ENCODE measurements at regions not wholly inside any gene's neighbourhood (a gene's known extent, or its start where the extent isn't known, plus 50 kb on each side); places are given as distances from the start of the nearest gene placed in this dataset.

GRCh38 chr5:129345213-129345924 lies 114.7 kb upstream of the ADAMTS19 start:
- ChIA-PET CTCF (interaction anchor here (0.5 kb wide), 1 partner anchor 79 kb away, joined by 5 read pairs; no protein-coding TSS in a partner anchor), POLR2A (ENCODE audit: unreplicated experiment) (no interaction called here)
- Histone ChIP-seq H3K79me2 (ENCODE audit: low read depth) (no peaks in the 10 kb centered on the region), H2AFZ (no peak overlapping the region), H4K20me1 (ENCODE audit: insufficient read depth) (no peaks in the 10 kb centered on the region), H3K27me3 (ENCODE audit: insufficient read depth, low read depth) (no peaks in the 10 kb centered on the region), H3K36me3 (ENCODE audit: low read depth) (no peaks in the 10 kb centered on the region), H3K9me3 (ENCODE audit: insufficient read depth, low read depth) (no peaks in the 10 kb centered on the region), H3K9me2 (ENCODE audit: insufficient read depth) (no peaks in the 10 kb centered on the region; the same call in 1 of the 2 replicates), H3F3A (ENCODE audit: insufficient read depth, low read depth) (no peaks in the 10 kb centered on the region), H3K4me1 (replicated peaks; ENCODE audit: insufficient read depth) (no peaks in the 10 kb centered on the region), H3K27ac (no peak overlapping the region), H3K4me3 (no peak overlapping the region), H3K4me2 (no peak overlapping the region)
- intact Hi-C loops (cut with micrococcal nuclease; ENCODE audit: unreplicated experiment), result no loop called here
- TF ChIP-seq CTCF (conservative IDR thresholded peaks at IDR 0.05), result no peak
- TF ChIP-seq EZH2 (IDR thresholded peaks at IDR 0.05; ENCODE audit: low read depth), result no peak
- BruUV-seq (replicated peaks), result no TSS peak
- DNase-seq, result no peak

GRCh38 chr5:129356846-129357245 lies 103.3 kb upstream of the ADAMTS19 start:
- Histone ChIP-seq H3K27ac (no peak overlapping the region), H4K20me1 (ENCODE audit: insufficient read depth) (no peaks in the 10 kb centered on the region), H3K27me3 (ENCODE audit: insufficient read depth, low read depth) (no peaks in the 10 kb centered on the region), H2AFZ (no peak overlapping the region), H3K9me3 (ENCODE audit: insufficient read depth, low read depth) (no peaks in the 10 kb centered on the region), H3K9me2 (ENCODE audit: insufficient read depth) (no peaks in the 10 kb centered on the region), H3K4me2 (no peak overlapping the region), H3K79me2 (ENCODE audit: low read depth) (no peaks in the 10 kb centered on the region), H3K4me1 (replicated peaks; ENCODE audit: insufficient read depth) (no peaks in the 10 kb centered on the region), H3K4me3 (no peak overlapping the region), H3F3A (ENCODE audit: insufficient read depth, low read depth) (no peaks in the 10 kb centered on the region), H3K36me3 (ENCODE audit: low read depth) (no peaks in the 10 kb centered on the region)
- intact Hi-C loops (cut with micrococcal nuclease; ENCODE audit: unreplicated experiment), result no loop called here
- BruUV-seq (replicated peaks), result no TSS peak
- ChIA-PET POLR2A (ENCODE audit: unreplicated experiment) (no interaction called here), CTCF (no interaction called here)
- TF ChIP-seq CTCF (conservative IDR thresholded peaks at IDR 0.05) (no peak), EZH2 (IDR thresholded peaks at IDR 0.05; ENCODE audit: low read depth) (no peak)
- no peak for DNase-seq

DNA sequence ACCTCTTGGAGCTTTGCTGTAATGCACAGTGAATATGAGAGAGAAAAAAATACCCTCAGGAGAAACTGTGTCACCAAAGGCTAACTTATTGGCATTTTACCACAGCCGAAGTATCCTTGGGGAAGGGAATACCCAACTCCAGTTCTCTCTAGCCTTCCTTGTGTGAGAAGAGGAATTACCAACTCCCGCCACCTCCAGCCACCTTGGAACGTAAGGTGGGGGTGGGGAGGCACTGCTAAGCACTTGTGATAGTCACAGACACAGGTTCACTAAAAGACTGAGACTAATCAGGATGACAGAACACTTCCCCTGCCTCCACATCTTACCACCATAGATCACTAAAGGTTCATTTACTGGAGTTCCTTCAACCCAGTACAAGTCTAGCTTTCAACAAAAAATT lies 102.0 kb upstream of the ADAMTS19 start:
- POLR2A ChIA-PET (ENCODE audit: unreplicated experiment), result no interaction called here
- TF ChIP-seq EZH2 (IDR thresholded peaks at IDR 0.05; ENCODE audit: low read depth) (no peak), CTCF (conservative IDR thresholded peaks at IDR 0.05) (no peak)
- Histone ChIP-seq H3K36me3 (ENCODE audit: low read depth) (no peaks in the 10 kb centered on the region), H3K27ac (no peak overlapping the region), H3K9me2 (ENCODE audit: insufficient read depth) (no peaks in the 10 kb centered on the region), H3K27me3 (ENCODE audit: insufficient read depth, low read depth) (no peaks in the 10 kb centered on the region), H4K20me1 (ENCODE audit: insufficient read depth) (no peaks in the 10 kb centered on the region), H2AFZ (0 out of 2 replicates have a peak overlapping the region, but pooled peaks have one; percentile 39), H3K4me3 (no peak overlapping the region), H3K4me2 (no peak overlapping the region), H3K9me3 (ENCODE audit: insufficient read depth, low read depth) (no peaks in the 10 kb centered on the region), H3F3A (ENCODE audit: insufficient read depth, low read depth) (no peaks in the 10 kb centered on the region), H3K79me2 (ENCODE audit: low read depth) (no peaks in the 10 kb centered on the region), H3K4me1 (replicated peaks; ENCODE audit: insufficient read depth) (no peaks in the 10 kb centered on the region)
- DNase-seq, result no peak
- intact Hi-C loops (cut with micrococcal nuclease; ENCODE audit: unreplicated experiment), result no loop called here
- CTCF ChIA-PET, result interaction anchor here (0.6 kb wide), 1 partner anchor 1017 kb away, joined by 3 read pairs; no protein-coding TSS in a partner anchor
- BruUV-seq (replicated peaks), result no TSS peak

All from PC-9 (cell line).